SK-N-MC (cell line): ENCODE measurements at regions not wholly inside any gene's neighbourhood (a gene's known extent, or its start where the extent isn't known, plus 50 kb on each side); places are given as distances from the start of the nearest gene placed in this dataset.

Source experiments
- EZH2 ChIP-seq: fragments of 200-600 bp; sonication (generic); IDR thresholded peaks from one replicate; pipeline ENCODE4 v1.6.1; 2017; ENCODE audit warnings: antibody characterized with exemption
- FOXP2 ChIP-seq: optimal IDR thresholded peaks from 2 replicates; pipeline ENCODE3; 2011; ENCODE audit warnings: mild to moderate bottlenecking, moderate library complexity; ENCODE audit not compliant: insufficient read depth; ENCODE audit errors: extremely low read length, control extremely low read depth
- POLR2AphosphoS5 ChIP-seq: IDR thresholded peaks from 2 replicates; pipeline ENCODE4 v1.6.1; 2012; ENCODE audit warnings: mild to moderate bottlenecking, low read depth, low read length, borderline replicate concordance

GRCh38 chr4:176631611-176632010, 161.1 kb downstream of the VEGFC start:
- TF ChIP-seq EZH2, result no peak
- TF ChIP-seq POLR2AphosphoS5, result no peak
- TF ChIP-seq FOXP2, result no peak
